T-cell (primary cell): ENCODE measurements at regions not wholly inside any gene's neighbourhood (a gene's known extent, or its start where the extent isn't known, plus 50 kb on each side); places are given as distances from the start of the nearest gene placed in this dataset.
"Not testable (repeated sequence)": the region's sequence is repeated elsewhere in the genome, so short reads cannot be mapped to it uniquely, and the experiment has no call there.

ENCODE experiments used
- ATAC-seq, 4 experiments: fragments of 200-7000 bp in 3 of 4; fragments of 150-1000 bp in 1 of 4; cut with Tn5 transposase; replicated peaks in 1 of 4; 1 replicate in 3 of 4; 2 replicates in 1 of 4; pipeline ENCODE4 v1.10.0; 2021; ENCODE audit warnings: moderate library complexity in 3 of 4, mild to moderate bottlenecking in 2 of 4, moderate number of reproducible peaks in 1 of 4
- CTCF ChIA-PET, 2 donors: fragments of 300-600 bp; sonication (Branson Sonifier 250); formaldehyde crosslinking; loops; one replicate each; lab custom pipeline; 2022; ENCODE audit warnings: antibody characterized with exemption in 2 of 2; lab: Charles Lee
- POLR2A ChIA-PET, 2 donors: fragments of 300-600 bp; sonication (Branson Sonifier 250); formaldehyde crosslinking; loops; one replicate each; lab custom pipeline; 2022; ENCODE audit warnings: antibody characterized with exemption in 2 of 2; lab: Charles Lee
- DNase-seq, 35 experiments: peaks; one replicate each; pipeline versions ENCODE4 v3.0.0 to v3.0.0-alpha.2; 2013 to 2023
- H3K27ac ChIP-seq: one replicate; pipeline ENCODE4 v1.5.1; 2013; ENCODE audit warnings: low read length
- H3K27me3 ChIP-seq, 2 experiments: replicated peaks in 1 of 2; 1 replicate in 1 of 2; 2 replicates in 1 of 2; pipeline versions ENCODE4 v1.6.1 to v1.7.0; 2013; ENCODE audit warnings: low read length in 1 of 2, mixed read lengths in 1 of 2; ENCODE audit not compliant: control insufficient read depth in 2 of 2, insufficient read depth in 2 of 2; ENCODE audit errors: extremely low read depth in 1 of 2
- H3K36me3 ChIP-seq, 2 donors: 1 replicate in 1 of 2; 2 replicates in 1 of 2; pipeline versions ENCODE4 v1.6.1 to v1.7.0; 2013; ENCODE audit warnings: low read length in 1 of 2; ENCODE audit not compliant: control insufficient read depth in 2 of 2, insufficient read depth in 1 of 2; ENCODE audit errors: extremely low read depth in 1 of 2
- H3K4me1 ChIP-seq, 2 experiments: 1 replicate in 1 of 2; 2 replicates in 1 of 2; pipeline versions ENCODE4 v1.6.1 to v1.7.0; 2013; ENCODE audit warnings: low read length in 2 of 2, mixed read lengths in 1 of 2; ENCODE audit not compliant: insufficient read depth in 2 of 2, control insufficient read depth in 1 of 2; ENCODE audit errors: extremely low read depth in 1 of 2
- H3K4me3 ChIP-seq, 2 donors: 1 replicate in 1 of 2; 2 replicates in 1 of 2; pipeline versions ENCODE4 v1.5.1 to v1.7.0; 2013; ENCODE audit warnings: mild to moderate bottlenecking in 2 of 2, low read length in 1 of 2, moderate library complexity in 1 of 2; ENCODE audit not compliant: control insufficient read depth in 1 of 2; ENCODE audit errors: extremely low read depth in 1 of 2
- H3K9me3 ChIP-seq: 2 replicates; pipeline ENCODE4 v1.7.0; 2013
- H3K27ac Mint-ChIP-seq, 2 donors: one replicate each; pipeline ENCODE4 v1.8.0; 2020 to 2021; ENCODE audit warnings: mild to moderate bottlenecking in 2 of 2, mixed read lengths in 2 of 2
- H3K27me3 Mint-ChIP-seq, 2 donors: one replicate each; pipeline ENCODE4 v1.8.0; 2021 to 2022; ENCODE audit warnings: mixed read lengths in 2 of 2
- H3K36me3 Mint-ChIP-seq: one replicate; pipeline ENCODE4 v1.8.0; 2021; ENCODE audit warnings: mixed read lengths
- H3K4me1 Mint-ChIP-seq, 3 donors: one replicate each; pipeline ENCODE4 v1.8.0; 2020 to 2022; ENCODE audit warnings: mixed read lengths in 3 of 3, mild to moderate bottlenecking in 1 of 3
- H3K4me3 Mint-ChIP-seq, 3 donors: one replicate each; pipeline ENCODE4 v1.8.0; 2020 to 2022; ENCODE audit warnings: mild to moderate bottlenecking in 3 of 3, mixed read lengths in 3 of 3, moderate library complexity in 3 of 3
- H3K9me3 Mint-ChIP-seq, 3 donors: one replicate each; pipeline ENCODE4 v1.8.0; 2020 to 2022; ENCODE audit warnings: mixed read lengths in 3 of 3
- WGBS: methylation state at CpG from one replicate; pipeline ENCODE4 v1.1.5; 2013; ENCODE audit warnings: missing lambda C conversion rate; ENCODE audit not compliant: insufficient coverage; 5-methylcytosine and 5-hydroxymethylcytosine counted together

DNA sequence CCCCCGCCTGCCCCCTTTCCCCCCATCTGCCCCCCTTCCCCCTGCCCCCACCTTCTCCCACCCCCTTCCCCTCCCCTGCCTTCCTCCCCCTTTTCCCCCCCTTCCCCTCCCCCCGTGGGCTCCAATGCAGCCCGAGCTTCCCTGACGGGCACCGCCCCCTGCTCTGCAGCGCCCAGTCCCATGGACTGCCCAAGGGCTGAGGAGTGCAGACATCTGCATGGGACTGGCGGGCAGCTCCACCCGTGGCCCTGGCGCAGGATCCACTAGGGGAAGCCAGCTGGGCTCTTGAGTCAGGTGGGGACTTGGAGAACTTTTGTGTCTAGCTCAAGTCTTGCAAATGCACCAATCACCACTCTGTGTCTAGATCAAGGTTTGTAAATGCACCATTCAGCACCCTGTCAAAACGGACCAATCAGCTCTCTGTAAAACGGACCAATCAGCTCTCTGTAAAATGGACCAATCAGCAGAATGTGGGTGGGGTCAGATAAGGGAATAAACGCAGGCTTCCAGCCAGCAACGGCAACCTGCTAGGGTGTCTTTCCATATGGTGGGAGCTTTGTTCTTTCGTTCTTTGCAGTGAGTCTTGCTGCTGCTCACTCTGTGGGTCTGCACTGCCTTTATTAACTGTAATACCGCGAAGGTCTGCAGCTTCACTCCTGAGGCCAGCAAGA lies 300.5 kb upstream of the PABPC4L start:
- Mint-ChIP-seq H3K36me3 (no peaks in the 10 kb centered on the region), H3K27ac (no peak overlapping the region), H3K4me1 (no peaks in the 10 kb centered on the region), H3K27me3 (no peaks in the 10 kb centered on the region), H3K9me3 (peaks cover 3 to 11% (median 9%) of the 10 kb centered on the region in 3 donors), H3K4me3 (no peak overlapping the region)
- ATAC-seq (no peak), DNase-seq (no peak)
- no peaks in the 10 kb centered on the region for H3K36me3 ChIP-seq
- 96% methylated on average over 10 of the region's 16 CpGs for WGBS
- H3K4me1 ChIP-seq: no peaks in the 10 kb centered on the region
- no peaks in the 10 kb centered on the region for H3K27me3 ChIP-seq
- H3K27ac ChIP-seq: no peak overlapping the region
- no peak overlapping the region for H3K4me3 ChIP-seq
- ChIA-PET POLR2A (no interaction called here), CTCF (no interaction called here)
- H3K9me3 ChIP-seq: no peaks in the 10 kb centered on the region

DNA sequence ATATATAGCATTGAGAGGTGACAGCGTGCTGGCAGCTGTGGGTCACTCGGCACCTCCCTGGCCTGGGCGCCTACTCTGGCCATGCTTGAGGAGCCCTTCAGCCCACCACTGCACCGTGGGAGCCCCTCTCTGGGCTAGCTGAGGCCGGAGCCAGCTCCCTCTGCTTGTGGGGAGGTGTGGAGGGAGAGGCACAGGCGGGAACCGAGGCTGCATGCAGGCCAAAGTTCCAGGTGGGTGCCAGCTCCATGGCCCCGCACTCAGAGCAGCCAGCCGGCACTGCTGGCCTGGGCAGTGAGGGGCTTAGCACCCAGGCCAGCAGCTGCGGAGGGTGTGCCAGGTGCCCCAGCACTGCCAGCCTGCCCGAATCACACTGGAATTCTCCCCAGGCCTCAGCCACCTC lies 299.9 kb upstream of the PABPC4L start:
- DNase-seq, H3K27ac Mint-ChIP-seq, CTCF ChIA-PET, POLR2A ChIA-PET, H3K27me3 ChIP-seq, H3K4me1 Mint-ChIP-seq, H3K27ac ChIP-seq, H3K4me1 ChIP-seq, ATAC-seq, H3K9me3 ChIP-seq, H3K27me3 Mint-ChIP-seq, H3K36me3 Mint-ChIP-seq, H3K4me3 ChIP-seq, H3K36me3 ChIP-seq, H3K4me3 Mint-ChIP-seq: not testable (repeated sequence)
- 79% methylated on average over 8 of the region's 11 CpGs for WGBS
- peaks cover 3 to 12% (median 11%) of the 10 kb centered on the region in 3 donors for H3K9me3 Mint-ChIP-seq

DNA sequence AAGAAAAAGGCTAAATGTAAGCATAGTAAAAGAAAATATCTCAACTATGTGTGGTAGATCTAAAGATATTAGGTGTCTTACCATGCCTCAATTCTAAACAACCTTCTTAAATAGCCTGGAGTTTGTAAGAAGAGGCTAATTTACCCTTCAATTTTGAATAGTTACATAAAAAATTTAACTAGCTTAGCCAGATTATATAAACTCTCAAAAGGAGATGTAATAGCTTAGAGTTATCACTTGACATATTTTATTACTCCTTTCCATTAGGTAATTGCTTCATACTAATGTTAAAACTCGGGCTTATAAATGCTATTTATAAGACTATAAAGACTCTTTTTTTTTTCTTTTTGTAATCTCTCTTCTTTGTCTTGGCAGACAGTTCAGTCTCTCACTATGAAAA lies 297.5 kb upstream of the PABPC4L start:
- Histone ChIP-seq H3K9me3 (no peaks in the 10 kb centered on the region), H3K27ac (no peak overlapping the region), H3K27me3 (no peaks in the 10 kb centered on the region), H3K36me3 (no peaks in the 10 kb centered on the region), H3K4me1 (no peaks in the 10 kb centered on the region), H3K4me3 (no peak overlapping the region)
- no peak for ATAC-seq
- no CpG with 5 or more reads among the region's 1 CpG for WGBS
- DNase-seq: no peak
- H3K27ac Mint-ChIP-seq: no peak overlapping the region
- peaks cover 3 to 14% (median 12%) of the 10 kb centered on the region in 3 donors for H3K9me3 Mint-ChIP-seq
- no peaks in the 10 kb centered on the region for H3K27me3 Mint-ChIP-seq
- no peaks in the 10 kb centered on the region for H3K36me3 Mint-ChIP-seq
- ChIA-PET CTCF (no interaction called here), POLR2A (no interaction called here)
- no peak overlapping the region for H3K4me3 Mint-ChIP-seq
- H3K4me1 Mint-ChIP-seq: no peaks in the 10 kb centered on the region

DNA sequence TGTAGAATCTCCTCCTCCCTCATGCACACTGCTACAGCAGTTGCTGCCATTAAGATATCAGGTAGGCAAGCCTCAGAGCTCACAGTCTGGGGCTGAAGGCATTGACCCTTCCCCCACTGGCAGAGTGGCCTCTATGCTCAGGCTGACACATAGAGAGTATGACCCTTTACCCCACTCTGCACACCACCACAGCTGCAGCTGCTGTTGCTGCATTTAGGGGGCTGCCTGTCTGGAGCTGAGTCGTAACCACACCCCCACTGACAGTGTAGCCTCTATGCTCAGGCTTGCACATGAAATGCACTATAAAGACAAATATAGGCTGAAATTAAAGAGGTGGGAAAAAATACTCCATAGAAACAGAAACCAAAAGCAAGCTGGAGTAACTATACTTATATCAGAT lies 289.3 kb upstream of the PABPC4L start:
- ATAC-seq (no peak), DNase-seq (no peak)
- ChIA-PET POLR2A (no interaction called here), CTCF (no interaction called here)
- Histone ChIP-seq H3K36me3 (no peaks in the 10 kb centered on the region), H3K4me1 (no peaks in the 10 kb centered on the region), H3K9me3 (no peaks in the 10 kb centered on the region), H3K27me3 (no peaks in the 10 kb centered on the region), H3K27ac (no peak overlapping the region), H3K4me3 (no peak overlapping the region)
- H3K4me1 Mint-ChIP-seq: no peaks in the 10 kb centered on the region
- peaks cover 8 to 24% (median 14%) of the 10 kb centered on the region in 3 donors for H3K9me3 Mint-ChIP-seq
- no peak overlapping the region for H3K27ac Mint-ChIP-seq
- H3K4me3 Mint-ChIP-seq: no peak overlapping the region
- H3K27me3 Mint-ChIP-seq: no peaks in the 10 kb centered on the region
- no peaks in the 10 kb centered on the region for H3K36me3 Mint-ChIP-seq
- WGBS: no CpG with 5 or more reads among the region's 1 CpG

DNA sequence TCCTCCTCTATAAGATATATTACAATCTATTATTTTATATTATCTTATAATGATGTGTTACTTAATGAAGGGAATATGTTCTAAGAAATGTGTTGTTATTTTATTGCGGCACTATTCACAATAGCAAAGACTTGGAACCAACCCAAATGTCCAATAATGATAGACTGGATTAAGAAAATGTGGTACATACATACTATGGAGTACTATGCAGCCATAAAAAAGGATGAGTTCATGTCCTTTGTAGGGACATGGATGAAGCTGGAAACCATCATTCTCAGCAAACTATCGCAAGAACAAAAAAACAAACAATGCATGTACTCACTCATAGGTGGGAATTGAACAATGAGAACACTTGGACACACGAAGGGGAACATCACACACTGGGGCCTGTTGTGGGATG lies 281.9 kb upstream of the PABPC4L start:
- CTCF ChIA-PET, H3K4me3 Mint-ChIP-seq, POLR2A ChIA-PET, H3K36me3 ChIP-seq, H3K27me3 ChIP-seq, H3K36me3 Mint-ChIP-seq, H3K27ac ChIP-seq, H3K4me1 Mint-ChIP-seq, H3K9me3 ChIP-seq, DNase-seq, H3K27me3 Mint-ChIP-seq, H3K4me1 ChIP-seq, H3K4me3 ChIP-seq, ATAC-seq, H3K27ac Mint-ChIP-seq: not testable (repeated sequence)
- H3K9me3 Mint-ChIP-seq: peaks cover 12 to 16% (median 15%) of the 10 kb centered on the region in 3 donors
- 40% methylated on average over 1 of the region's 3 CpGs for WGBS

DNA sequence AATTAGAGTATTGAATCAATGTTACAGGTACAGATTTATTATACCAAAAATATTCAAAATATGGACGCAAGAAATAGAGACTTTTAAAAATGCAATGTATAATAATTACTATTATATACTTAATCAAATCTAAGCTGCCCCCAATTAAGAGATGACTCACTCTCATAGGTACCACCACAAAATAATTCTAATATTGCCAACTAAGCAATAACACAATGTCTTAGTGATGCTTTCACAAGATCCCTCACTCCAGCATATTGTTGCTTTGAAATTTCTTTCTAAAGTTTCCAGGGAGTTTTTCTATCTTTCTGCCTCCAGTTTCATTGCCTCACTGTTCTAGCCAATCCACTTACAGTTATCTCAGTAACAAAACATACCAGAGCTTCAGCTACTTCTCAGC lies 270.0 kb upstream of the PABPC4L start:
- Mint-ChIP-seq H3K4me1 (no peaks in the 10 kb centered on the region), H3K27me3 (no peaks in the 10 kb centered on the region), H3K4me3 (no peak overlapping the region), H3K36me3 (no peaks in the 10 kb centered on the region), H3K9me3 (peaks cover 7 to 16% (median 11%) of the 10 kb centered on the region in 3 donors), H3K27ac (no peak overlapping the region)
- H3K27me3 ChIP-seq: no peaks in the 10 kb centered on the region
- ATAC-seq: no peak
- H3K4me3 ChIP-seq: no peak overlapping the region
- ChIA-PET POLR2A (no interaction called here), CTCF (no interaction called here)
- H3K27ac ChIP-seq: no peak overlapping the region
- H3K4me1 ChIP-seq: no peaks in the 10 kb centered on the region
- WGBS: no CpG with 5 or more reads among the region's 1 CpG
- no peak for DNase-seq
- H3K9me3 ChIP-seq: no peaks in the 10 kb centered on the region
- no peaks in the 10 kb centered on the region for H3K36me3 ChIP-seq

DNA sequence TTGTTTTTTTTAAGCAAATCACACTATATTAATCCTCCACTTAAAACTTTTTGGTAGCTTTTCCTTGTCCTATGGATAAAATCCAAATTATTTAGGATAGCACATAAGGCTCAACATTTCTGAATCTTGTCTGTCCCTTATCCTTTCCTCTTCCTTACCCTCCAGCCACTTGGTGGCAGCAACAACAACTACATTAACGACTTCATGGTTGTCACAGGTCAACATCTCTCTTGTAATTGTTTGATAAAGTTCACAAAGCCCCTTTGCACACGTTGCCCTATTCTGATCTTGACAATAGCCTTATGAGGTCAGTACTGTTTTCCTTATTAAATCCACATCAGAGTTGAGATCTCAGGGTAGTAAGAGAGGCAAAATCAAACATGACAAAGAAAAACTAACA lies 269.0 kb upstream of the PABPC4L start:
- H3K4me3 ChIP-seq: no peak overlapping the region
- Mint-ChIP-seq H3K36me3 (no peaks in the 10 kb centered on the region), H3K27ac (no peak overlapping the region), H3K4me1 (no peaks in the 10 kb centered on the region), H3K9me3 (peaks cover 2 to 16% (median 11%) of the 10 kb centered on the region in 3 donors), H3K4me3 (no peak overlapping the region), H3K27me3 (no peaks in the 10 kb centered on the region)
- WGBS: no CpG with 5 or more reads among the region's 2 CpGs
- DNase-seq (no peak), ATAC-seq (no peak)
- no peaks in the 10 kb centered on the region for H3K4me1 ChIP-seq
- no peak overlapping the region for H3K27ac ChIP-seq
- H3K9me3 ChIP-seq: no peaks in the 10 kb centered on the region
- POLR2A ChIA-PET: no interaction called here
- CTCF ChIA-PET: no interaction called here
- no peaks in the 10 kb centered on the region for H3K27me3 ChIP-seq
- no peaks in the 10 kb centered on the region for H3K36me3 ChIP-seq
